ENCODE measurements at regions not wholly inside any gene's neighbourhood (a gene's known extent, or its start where the extent isn't known, plus 50 kb on each side); places are given as distances from the start of the nearest gene placed in this dataset.
"Not testable (repeated sequence)": the region's sequence is repeated elsewhere in the genome, so short reads cannot be mapped to it uniquely, and the experiment has no call there.

- no peak for DNase-seq (ENCODE audit: low spot score)
These were observed 455.1 kb upstream of the DDX18 start for GRCh38 chr2:117359266-117359914.

DNA sequence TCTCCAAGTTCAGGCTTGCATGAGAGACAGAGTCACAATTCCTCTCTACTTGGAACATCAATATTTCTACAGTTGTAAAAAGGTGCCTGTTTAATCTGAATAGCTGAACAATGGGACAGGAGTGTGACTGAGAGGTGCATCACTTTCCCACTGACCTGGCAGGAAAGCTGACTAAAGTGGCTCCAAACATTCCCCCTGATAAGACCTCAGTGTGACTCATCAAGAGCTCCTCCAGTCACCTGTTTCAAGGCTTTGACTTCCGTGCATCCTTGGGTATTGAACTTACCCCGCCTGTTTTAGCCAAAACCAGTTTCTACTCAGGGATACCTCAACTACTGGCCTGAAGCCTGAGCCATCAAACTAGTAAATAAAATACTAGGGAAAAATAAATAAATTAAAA, 453.9 kb upstream of the DDX18 start:
- peak; percentile 8 for DNase-seq (ENCODE audit: low spot score)

DNA sequence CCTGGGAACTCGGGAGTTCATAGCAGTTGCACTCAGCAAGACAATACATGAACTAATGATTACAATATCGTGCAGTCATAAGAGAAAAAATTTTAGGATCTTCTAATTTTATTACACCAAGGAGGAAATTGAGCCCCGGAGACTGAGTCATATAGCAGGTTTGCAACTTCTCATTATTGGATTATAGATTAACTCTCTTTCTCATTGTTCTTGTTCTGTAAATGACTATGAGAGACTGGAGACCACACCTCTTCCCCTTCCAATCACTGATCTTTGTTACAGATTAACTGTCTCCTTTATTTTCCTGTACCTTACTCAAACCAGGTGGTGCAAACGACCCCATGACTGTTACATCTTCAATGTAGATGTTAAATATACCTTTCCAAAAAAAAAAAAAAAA, 435.8 kb upstream of the DDX18 start:
- DNase-seq (ENCODE audit: low spot score) = no peak

DNA sequence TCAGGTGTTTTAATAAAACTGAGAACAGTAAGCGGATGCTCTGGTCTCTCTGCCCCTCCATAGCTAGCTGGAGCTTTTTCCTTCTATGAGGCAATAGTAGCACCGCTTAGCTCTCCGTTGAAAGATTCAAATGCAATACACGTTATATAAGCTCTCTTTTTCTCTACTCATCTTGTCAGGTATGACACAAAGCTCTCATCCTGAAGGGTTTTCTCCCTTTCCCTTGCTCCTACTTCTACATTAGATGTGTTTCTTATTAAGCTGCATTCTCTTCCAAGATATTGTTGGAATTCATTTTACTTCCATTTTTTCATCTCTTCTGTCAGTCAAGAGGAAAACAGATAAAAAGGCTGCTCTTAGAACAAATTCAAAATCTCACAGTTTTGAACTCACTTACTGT, 434.6 kb upstream of the DDX18 start:
- no peak for DNase-seq (ENCODE audit: low spot score)

DNA sequence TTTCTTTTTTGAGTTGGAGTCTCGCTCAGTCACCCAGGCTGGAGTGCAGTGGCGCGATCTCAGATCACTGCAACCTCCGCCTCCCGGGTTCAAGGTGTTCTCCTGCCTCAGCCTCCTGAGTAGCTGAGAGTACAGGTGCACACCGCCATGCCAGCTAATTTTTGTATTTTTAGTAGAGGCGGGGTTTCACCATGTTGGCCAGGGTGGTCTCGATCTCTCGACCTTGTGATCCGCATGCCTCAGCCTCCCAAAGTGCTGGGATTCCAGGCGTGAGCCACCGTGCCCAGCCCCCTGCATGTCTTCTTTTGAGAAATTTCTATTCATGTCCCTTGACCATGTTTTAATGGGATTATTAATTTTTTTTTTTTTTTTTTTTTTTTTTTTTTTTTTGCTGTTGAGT, 430.5 kb upstream of the DDX18 start:
- not testable (repeated sequence) for DNase-seq (ENCODE audit: low spot score)

- no peak for DNase-seq (ENCODE audit: low spot score)
These were observed 418.3 kb upstream of the DDX18 start for GRCh38 chr2:117396161-117396560.

DNA sequence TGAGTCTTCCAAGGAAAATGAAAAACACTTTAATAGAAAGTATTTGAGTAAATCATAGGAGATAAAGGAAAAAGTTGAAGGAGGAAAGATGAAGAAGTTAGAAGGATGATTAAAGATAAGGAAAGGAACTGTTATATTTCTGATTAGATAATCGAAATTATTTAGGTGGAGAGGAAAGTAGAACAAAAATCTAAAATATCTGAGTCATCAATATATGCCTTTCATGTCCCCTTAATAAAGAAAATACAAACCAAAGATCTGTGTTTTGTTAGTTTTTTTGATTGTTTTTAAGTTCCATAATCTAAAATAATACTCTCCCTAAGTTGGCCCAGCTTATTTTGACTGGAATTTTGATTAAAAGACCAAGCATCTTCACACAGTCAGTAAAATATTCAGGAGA, 412.9 kb upstream of the DDX18 start:
- DNase-seq (ENCODE audit: low spot score) = no peak

- no peak for DNase-seq (ENCODE audit: low spot score)
These were observed 408.0 kb upstream of the DDX18 start for GRCh38 chr2:117406443-117406842.

GRCh38 chr2:117407746-117408145, 406.7 kb upstream of the DDX18 start:
- DNase-seq (ENCODE audit: low spot score) = no peak

- DNase-seq (ENCODE audit: low spot score) = no peak
These were observed 405.0 kb upstream of the DDX18 start for GRCh38 chr2:117409443-117409842.

GRCh38 chr2:117411983-117412382, 402.5 kb upstream of the DDX18 start:
- DNase-seq (ENCODE audit: low spot score) = no peak

DNA sequence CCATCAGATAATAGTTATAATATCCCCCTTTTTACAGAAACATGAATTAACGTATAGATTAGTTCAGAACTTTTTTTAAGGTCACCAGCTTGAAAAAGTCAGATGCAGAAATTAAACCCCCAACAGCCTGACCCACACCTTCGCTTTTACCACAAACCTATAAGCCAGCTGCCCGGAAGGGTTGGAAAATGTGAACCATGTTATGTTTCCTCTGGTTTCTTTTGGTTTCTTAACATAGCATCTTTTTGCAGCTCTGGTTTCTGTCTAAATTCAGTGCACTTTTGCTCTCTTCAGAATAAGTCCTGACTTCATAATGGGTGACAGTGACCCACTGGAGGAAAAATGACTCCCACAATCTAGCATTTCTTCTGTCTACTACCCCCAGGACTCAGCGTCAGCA, 381.7 kb upstream of the DDX18 start:
- DNase-seq (ENCODE audit: low spot score) = no peak

- no peak for DNase-seq (ENCODE audit: low spot score)
These were observed 377.8 kb upstream of the DDX18 start for GRCh38 chr2:117436697-117437096.

DNA sequence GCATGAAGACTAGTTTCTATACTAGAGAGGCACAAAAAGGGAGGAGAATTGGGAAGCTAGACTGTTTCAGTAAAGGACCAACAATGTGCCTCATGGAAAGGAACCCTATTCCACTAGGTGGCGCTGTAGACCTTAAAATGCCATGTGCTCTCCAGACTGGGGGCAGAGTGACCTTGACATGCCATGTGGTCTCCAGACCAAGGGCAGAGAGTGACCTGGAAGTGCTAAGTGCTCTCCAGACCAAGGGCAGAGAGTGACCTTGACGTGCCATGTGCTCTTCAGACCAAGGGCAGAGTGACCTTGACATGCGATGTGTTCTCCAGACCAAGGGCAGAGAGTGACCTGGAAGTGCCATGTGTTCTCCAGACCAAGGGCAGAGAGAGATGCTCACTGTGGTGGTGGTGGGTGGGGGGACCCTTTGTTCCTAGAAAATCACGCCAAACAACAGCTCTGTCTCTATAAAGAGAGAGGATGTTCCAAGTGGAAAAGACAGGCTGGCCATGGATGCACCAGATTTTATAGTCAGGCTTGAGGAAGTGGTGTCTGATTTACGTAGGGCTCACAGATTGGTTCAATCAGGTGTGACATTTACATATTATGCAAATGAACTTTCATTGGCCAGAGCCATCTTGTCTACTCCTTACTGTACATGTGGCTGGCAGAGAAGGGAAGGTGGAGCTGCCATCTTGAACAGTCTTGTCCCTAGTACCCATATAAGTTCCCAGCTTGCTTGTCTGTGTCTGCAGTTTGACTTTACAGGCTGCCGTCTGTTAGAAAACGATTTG, 344.0 kb upstream of the DDX18 start:
- DNase-seq (ENCODE audit: low spot score) = peak; percentile 63

- no peak for DNase-seq (ENCODE audit: low spot score)
These were observed 332.9 kb upstream of the DDX18 start for GRCh38 chr2:117481608-117482007.

- no peak for DNase-seq (ENCODE audit: low spot score)
These were observed 328.9 kb upstream of the DDX18 start for GRCh38 chr2:117485588-117485987.

DNA sequence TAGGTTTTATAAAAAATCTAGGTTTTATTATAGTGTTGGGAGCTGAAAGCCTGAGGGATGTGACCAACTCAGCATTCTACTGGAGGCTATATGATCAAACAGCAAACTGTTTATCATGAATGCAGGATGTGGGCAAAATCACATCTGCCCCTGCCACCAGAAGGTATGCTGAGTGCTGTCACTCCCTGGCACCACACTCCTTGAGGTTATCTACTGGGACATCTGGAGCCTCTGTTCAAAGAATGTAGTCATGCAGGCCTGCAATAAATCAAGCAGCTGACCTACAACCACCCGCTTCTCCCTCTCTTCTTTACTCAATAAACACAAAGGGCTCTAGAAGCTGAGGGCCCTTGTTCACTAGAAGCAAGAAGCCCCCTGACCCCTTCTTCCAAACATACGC, 328.4 kb upstream of the DDX18 start:
- DNase-seq (ENCODE audit: low spot score) = no peak

GRCh38 chr2:117492209-117492851, 322.2 kb upstream of the DDX18 start:
- no peak for DNase-seq (ENCODE audit: low spot score)

- no peak for DNase-seq (ENCODE audit: low spot score)
These were observed 313.8 kb upstream of the DDX18 start for GRCh38 chr2:117500721-117501120.

GRCh38 chr2:117502121-117502520, 312.4 kb upstream of the DDX18 start:
- DNase-seq (ENCODE audit: low spot score) = no peak

DNA sequence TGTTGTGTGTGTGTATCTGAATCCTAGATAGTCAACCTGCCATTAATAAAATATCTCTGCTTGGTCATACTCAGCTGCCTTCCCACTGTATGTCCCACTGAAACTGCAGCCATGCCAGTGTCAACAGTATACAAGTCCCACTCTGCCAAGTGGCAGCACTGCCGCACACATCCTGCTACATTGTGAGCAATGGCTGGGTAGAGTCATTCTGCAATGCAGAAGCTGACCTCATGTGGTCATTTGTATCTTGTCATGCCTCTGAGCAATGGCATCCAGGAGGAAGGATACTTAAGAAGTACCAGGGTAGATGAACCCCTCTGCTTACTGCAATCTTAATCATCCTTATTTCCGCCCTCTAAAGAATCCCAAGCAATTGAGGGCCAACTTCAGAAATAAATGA, 302.2 kb upstream of the DDX18 start:
- peak; percentile 14 for DNase-seq (ENCODE audit: low spot score)

- DNase-seq (ENCODE audit: low spot score) = no peak
These were observed 300.1 kb upstream of the DDX18 start for GRCh38 chr2:117514371-117514770.

- DNase-seq (ENCODE audit: low spot score) = no peak
These were observed 295.3 kb upstream of the DDX18 start for GRCh38 chr2:117519238-117519637.
